Esophagus muscularis mucosa (tissue), 4 donors: ENCODE measurements at regions not wholly inside any gene's neighbourhood (a gene's known extent, or its start where the extent isn't known, plus 50 kb on each side); places are given as distances from the start of the nearest gene placed in this dataset.

Source experiments
- EP300 ChIP-seq: sonication (generic); formaldehyde crosslinking; IDR thresholded peaks from one replicate; pipeline ENCODE4 v1.6.1; 2017; ENCODE audit warnings: antibody characterized with exemption
- POLR2A ChIP-seq: fragments of 450-650 bp; IDR thresholded peaks from one replicate; pipeline ENCODE4 v1.6.1; 2017; ENCODE audit warnings: antibody characterized with exemption, moderate library complexity, mild to moderate bottlenecking, low read depth
- POLR2AphosphoS5 ChIP-seq, 2 donors: sonication (generic); formaldehyde crosslinking; IDR thresholded peaks; one replicate each; pipeline ENCODE4 v1.6.1; 2017; ENCODE audit warnings: antibody characterized with exemption in 2 of 2
- TF ChIP-seq, protein P1 (sequence below), 3 experiments: fragments of 200-600 bp in 2 of 3; fragments of 450-650 bp in 1 of 3; sonication (generic) in 2 of 3; IDR thresholded peaks; one replicate each; pipeline ENCODE4 v1.5.1; 2017 to 2019; ENCODE audit warnings: antibody characterized with exemption in 3 of 3, mild to moderate bottlenecking in 2 of 3, moderate library complexity in 1 of 3

DNA sequence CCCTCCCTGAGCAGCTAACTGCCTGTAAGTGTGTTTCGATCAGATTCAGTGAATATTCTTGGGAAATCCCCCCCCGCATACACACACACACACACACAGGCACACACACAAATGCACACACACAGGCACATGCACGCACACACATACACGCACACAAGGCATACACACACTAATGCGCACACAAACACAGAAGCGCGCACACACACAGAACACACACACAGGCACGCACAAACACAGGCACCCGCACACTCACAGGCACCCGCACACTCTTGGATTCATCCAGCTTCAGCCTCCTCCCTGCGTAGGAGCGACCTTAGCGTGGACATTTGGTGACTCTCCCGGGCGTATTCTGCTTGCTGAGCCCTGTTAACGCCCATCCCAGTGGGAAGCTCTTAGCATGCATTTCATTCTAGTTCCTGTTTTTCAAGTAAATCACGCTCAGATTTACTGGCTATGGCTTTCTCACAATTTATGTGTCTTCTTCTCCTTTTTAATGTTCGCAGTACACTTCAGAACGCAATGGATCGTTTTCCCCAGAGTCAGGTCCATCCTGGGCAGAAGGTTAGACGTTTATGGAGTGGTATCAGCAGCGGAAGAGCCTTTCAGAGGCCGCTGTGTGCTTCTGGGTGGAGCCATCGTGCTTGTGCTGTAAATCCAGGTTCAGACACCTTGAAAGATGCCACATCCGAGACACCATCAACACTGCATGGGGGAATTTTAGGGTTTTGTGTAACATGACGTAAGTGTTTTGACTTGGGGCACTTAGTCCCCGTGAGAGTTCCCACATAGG, 656.6 kb downstream of the GALR1 start:
- TF ChIP-seq, protein P1, sequence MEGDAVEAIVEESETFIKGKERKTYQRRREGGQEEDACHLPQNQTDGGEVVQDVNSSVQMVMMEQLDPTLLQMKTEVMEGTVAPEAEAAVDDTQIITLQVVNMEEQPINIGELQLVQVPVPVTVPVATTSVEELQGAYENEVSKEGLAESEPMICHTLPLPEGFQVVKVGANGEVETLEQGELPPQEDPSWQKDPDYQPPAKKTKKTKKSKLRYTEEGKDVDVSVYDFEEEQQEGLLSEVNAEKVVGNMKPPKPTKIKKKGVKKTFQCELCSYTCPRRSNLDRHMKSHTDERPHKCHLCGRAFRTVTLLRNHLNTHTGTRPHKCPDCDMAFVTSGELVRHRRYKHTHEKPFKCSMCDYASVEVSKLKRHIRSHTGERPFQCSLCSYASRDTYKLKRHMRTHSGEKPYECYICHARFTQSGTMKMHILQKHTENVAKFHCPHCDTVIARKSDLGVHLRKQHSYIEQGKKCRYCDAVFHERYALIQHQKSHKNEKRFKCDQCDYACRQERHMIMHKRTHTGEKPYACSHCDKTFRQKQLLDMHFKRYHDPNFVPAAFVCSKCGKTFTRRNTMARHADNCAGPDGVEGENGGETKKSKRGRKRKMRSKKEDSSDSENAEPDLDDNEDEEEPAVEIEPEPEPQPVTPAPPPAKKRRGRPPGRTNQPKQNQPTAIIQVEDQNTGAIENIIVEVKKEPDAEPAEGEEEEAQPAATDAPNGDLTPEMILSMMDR (IDR thresholded peaks at IDR 0.05), result no peak
- no peak for TF ChIP-seq POLR2A
- TF ChIP-seq POLR2AphosphoS5 (IDR thresholded peaks at IDR 0.05), result no peak
- TF ChIP-seq EP300, result no peak
